KOPT-K1 (cell line): ENCODE measurements at regions not wholly inside any gene's neighbourhood (a gene's known extent, or its start where the extent isn't known, plus 50 kb on each side); places are given as distances from the start of the nearest gene placed in this dataset.

Source experiments
- H3K27ac ChIP-seq: fragments of 200-600 bp; sonication (generic); 2 replicates; pipeline ENCODE4 v1.5.1; 2016; ENCODE audit warnings: antibody characterized with exemption, mild to moderate bottlenecking, low read depth, low read length; ENCODE audit not compliant: poor library complexity, severe bottlenecking
- H3K36me3 ChIP-seq: fragments of 200-600 bp; sonication (generic); 2 replicates; pipeline ENCODE4 v1.5.1; 2017; ENCODE audit warnings: antibody characterized with exemption, mild to moderate bottlenecking, low read length, moderate library complexity; ENCODE audit not compliant: insufficient read depth
- H3K9me3 ChIP-seq: fragments of 200-600 bp; sonication (generic); 2 replicates; pipeline ENCODE4 v1.5.1; 2017; ENCODE audit warnings: antibody characterized with exemption, low read length, mild to moderate bottlenecking; ENCODE audit not compliant: insufficient read depth, poor library complexity, severe bottlenecking

DNA sequence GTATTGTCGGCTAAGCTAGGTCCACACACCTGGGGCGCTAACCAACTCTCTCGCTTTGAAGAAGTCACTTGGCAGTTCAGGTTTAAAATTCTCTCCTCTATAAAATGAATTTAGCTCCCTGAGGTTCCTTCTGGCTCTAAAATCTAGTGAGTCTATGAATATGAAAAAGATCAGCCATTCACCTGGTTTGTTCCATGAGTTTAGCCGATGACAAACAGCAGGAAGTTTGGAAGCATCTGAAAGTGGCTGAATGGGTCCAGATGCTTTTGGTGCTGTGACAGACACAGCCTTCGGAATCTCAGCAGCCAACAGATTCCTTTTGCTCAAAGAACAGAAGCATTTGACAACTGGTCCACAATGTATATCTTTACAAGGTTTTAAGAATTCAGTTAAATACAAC is 73.4 kb upstream of the FOXN3 start:
- no peak overlapping the region for H3K27ac ChIP-seq
- H3K9me3 ChIP-seq: no peaks in the 10 kb centered on the region
- no peaks in the 10 kb centered on the region for H3K36me3 ChIP-seq

DNA sequence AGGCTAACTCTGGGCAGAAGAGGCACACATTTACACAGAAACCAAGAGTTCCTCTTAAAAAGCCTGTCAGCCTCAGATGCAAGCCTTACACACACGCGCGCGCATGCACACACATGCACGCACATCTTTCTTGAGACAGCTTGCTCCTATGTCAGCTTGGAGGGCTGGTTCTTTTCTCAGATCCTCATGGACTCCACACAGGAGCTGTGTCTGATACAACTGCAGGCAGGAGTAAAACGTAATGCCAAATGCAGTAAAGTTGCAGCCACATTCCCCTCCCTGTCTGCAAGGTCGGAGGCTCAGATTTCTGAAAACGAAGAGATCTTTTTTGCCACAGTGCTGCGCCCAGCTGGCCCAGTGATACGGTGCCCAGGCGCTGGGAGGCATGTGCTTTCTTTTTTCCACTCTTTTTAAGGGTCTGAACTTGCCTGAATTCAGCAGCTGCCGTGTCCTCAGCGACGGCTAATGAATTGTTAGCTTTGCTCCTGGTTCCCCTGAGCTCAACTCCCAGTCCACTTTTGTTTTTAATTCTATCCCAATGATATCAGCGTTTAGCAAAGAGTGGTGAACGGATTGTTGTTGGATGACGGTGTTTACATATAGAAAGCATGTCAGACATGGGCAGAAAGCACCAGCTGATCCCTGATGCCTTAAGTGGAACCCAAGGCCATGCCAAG is 72.9 kb upstream of the FOXN3 start:
- no peaks in the 10 kb centered on the region for H3K9me3 ChIP-seq
- H3K27ac ChIP-seq: no peak overlapping the region
- no peaks in the 10 kb centered on the region for H3K36me3 ChIP-seq

DNA sequence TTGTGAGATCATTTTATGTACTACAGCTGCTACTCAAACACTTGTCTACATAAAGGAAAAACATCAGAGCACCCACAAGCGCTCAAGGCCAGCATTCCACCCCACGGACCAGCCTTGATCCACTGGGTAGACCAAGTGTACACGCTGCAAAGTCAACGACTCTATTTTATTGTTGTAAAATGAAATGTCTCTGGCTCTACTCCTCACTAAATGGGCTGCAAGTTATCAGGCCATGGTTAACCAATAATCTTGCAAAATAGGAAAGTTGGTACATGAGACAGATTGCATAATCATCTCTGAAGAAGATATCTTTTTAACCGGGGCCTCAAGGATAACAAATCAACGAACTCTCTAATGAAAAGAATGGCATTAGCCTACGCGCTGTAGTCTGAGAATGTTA is 69.9 kb upstream of the FOXN3 start:
- no peak overlapping the region for H3K27ac ChIP-seq
- no peaks in the 10 kb centered on the region for H3K9me3 ChIP-seq
- H3K36me3 ChIP-seq: no peaks in the 10 kb centered on the region

DNA sequence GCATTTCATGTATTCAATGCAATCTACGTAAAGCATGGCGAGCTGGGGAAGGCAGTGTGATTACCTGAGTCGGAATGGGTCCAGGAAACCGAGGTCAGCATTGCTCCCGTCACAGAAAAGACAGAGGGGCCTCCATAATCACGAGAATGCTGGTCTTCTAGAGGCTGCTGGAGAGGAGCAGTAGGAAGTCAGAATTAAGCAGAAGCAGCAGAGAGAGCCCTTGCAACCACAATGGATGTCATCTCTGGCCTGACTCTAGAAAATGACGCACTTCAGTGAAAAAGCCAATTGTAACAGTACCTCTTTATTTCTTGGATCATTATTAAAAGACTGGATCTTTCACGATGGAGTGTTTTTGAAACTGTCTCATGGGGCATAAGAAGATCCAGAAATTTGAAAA is 69.5 kb upstream of the FOXN3 start:
- Histone ChIP-seq H3K36me3 (no peaks in the 10 kb centered on the region), H3K27ac (no peak overlapping the region), H3K9me3 (no peaks in the 10 kb centered on the region)

DNA sequence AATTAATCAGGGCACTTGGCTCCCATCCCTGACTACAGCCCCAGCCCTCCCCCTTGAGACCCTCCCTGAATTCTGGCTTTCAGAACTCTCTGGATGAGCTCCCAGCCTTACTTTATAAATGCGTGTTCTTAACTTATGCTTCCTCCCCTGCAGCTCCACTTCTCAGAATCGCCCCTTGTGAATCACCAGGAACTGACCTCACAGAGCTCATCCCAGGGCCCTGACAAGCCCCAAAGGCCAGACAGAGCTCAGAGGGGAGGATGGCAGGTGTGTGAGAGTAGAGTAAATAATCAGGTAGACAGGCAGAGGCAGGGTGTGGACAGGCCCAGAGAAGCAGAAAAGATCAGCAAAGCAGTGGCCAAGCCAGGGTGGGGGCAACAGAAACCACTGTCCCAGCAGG is 68.2 kb upstream of the FOXN3 start:
- Histone ChIP-seq H3K36me3 (no peaks in the 10 kb centered on the region), H3K27ac (no peak overlapping the region), H3K9me3 (no peaks in the 10 kb centered on the region)

DNA sequence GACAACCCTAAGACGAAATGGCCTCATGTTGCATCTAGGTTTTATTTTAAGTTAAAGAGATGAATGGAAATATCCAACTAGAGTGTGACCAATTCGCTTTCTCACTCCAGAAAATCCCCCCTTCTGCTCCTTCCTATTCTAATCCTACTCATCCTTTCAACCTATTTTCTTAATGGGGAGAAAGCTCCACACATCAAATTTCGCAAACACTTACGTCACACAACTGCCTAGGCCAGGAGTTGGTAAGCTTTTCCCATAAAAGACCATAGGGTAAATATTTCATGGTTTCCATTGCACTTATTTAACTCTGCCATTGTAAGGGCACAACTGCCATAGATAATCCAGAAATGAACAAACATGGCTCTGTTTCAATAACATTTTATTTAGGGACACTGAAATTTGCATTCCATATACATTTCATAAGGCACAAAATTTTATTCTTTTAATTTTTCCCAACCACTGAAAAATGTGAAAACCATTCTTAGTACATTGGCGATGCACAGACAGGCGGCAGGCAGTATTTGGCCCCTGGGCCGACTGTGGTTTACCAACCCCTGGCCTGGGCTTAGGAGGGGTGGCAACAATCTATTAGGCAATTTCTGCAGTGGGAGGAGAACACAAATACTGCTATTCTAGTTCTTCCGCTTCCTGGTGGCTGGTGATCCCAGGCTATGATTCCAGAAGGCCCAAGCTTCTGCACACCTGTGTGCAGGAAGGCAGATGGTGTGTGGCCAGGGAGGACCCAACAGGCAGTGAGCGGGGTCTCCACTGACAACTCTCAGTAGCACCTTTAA is 67.2 kb upstream of the FOXN3 start:
- Histone ChIP-seq H3K9me3 (no peaks in the 10 kb centered on the region), H3K36me3 (no peaks in the 10 kb centered on the region), H3K27ac (no peak overlapping the region)

DNA sequence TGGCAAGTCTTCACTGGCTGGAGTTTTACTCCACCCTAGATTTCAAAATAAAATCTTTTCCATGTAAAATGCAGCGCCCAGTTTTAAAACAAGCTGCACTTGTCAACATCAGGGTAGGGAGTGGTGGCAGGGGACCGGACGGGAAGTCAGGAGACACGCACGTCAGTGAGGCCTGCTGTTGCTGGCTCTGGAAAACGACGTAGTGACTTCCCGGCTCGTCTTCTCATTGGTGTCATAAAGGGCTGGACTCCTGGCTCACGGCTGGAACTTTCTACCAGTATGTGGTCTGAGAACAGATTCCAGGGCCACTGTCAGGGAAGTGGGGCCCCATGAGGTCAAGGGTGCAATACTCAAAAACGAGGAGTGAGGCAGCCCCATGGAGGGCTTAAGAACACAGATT is 64.2 kb upstream of the FOXN3 start:
- H3K36me3 ChIP-seq: no peaks in the 10 kb centered on the region
- no peaks in the 10 kb centered on the region for H3K9me3 ChIP-seq
- no peak overlapping the region for H3K27ac ChIP-seq

DNA sequence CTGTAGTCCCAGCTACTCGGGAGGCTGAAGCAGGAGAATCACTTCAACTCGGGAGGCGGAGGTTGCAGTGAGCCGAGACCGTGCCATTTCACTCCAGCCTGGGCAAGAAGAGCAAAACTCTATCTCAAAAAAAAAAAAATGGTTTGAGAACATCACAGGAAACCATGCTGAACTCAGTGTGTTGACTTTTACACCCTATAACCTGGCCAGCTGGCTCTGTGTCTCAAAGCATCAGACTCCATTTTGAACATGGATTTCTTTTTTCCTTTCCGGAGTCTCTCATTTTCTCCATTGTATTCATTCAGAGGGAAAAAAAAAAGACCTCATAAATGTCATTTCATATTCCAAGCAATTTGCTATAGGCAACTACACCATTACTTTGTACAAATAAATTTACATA is 63.2 kb upstream of the FOXN3 start:
- Histone ChIP-seq H3K36me3 (no peaks in the 10 kb centered on the region), H3K9me3 (no peaks in the 10 kb centered on the region), H3K27ac (no peak overlapping the region)

DNA sequence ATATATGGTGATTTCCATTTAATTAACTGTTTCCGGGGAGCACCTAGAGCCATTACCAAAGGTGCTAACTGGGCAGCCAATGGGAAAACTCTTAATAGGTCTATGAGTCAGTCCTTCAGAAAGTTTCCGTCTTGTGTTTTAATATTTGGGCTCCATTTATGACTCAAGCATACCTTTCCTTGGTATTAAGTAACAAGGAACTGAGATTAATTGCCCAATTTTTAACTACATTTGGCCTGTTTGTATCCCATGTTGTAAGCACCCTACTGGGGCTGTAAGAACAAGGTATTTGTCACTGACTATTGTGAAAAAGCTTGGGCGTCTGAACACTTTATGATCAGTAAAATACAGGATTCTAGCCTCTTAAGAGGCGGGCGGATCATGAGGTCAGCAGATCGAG is 62.8 kb upstream of the FOXN3 start:
- H3K36me3 ChIP-seq: no peaks in the 10 kb centered on the region
- no peaks in the 10 kb centered on the region for H3K9me3 ChIP-seq
- no peak overlapping the region for H3K27ac ChIP-seq

DNA sequence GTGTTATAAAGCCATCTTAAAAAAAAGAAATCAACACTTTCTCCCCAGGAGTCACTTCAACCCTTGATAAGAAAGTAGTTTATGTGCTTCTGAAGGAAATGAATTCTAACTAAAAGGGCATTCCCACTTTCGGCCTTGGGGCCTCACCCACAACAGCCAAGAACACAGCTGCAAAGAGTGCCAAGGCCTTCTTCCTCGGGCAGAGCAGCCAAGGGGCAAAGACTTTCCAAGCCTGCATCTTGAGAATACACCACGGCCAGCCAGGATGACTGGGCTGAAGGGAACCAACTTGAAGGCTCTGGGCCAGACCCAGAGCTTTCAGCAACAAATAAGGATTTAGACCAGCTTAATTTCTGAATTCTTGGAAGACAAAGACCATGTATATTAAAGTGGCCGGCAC is 60.4 kb upstream of the FOXN3 start:
- Histone ChIP-seq H3K27ac (no peak overlapping the region), H3K9me3 (no peaks in the 10 kb centered on the region), H3K36me3 (no peaks in the 10 kb centered on the region)

DNA sequence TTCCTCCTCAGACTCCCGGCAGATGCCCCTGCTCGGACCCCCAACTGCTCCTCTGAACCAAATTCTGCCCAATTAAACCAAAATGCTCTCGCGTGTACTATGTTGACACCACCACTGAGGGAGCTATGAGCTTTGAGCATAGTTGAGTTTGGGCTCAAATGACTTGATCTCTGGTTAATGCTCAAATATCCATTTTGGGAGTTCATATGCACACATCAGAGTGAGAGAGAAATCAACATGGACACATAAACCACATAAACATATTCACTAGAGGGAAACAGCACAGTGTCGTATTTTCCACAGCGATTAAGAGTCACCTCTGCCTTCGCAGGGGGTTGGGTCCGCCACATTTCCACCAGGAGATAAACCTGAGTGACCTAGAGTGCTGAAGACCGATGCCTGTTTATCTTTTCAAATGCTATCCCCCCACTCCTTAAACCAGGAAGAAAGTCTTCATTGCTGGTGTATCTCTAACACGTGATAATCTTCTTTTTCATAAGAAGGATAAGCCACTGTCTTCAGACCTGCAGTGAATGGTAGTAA is 59.4 kb upstream of the FOXN3 start:
- Histone ChIP-seq H3K27ac (no peak overlapping the region), H3K36me3 (no peaks in the 10 kb centered on the region), H3K9me3 (no peaks in the 10 kb centered on the region)

DNA sequence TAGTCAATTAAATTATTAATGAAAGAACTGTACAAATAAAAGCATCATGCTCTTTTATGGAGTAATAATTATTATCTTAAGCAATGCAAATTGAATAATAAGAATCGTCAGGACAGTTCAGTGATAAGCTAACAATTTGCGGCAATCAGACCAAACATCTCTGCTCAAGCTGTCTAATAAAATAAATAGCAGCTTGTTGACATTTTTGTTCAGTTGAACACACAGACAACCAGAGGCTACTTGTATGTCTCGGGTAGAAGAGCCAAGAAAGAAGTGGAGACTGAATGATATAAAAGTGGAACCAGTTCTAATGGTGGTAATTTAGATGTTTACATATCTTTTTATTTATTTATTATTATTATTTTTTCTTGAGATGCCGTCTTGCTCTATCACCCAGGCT is 57.4 kb upstream of the FOXN3 start:
- H3K9me3 ChIP-seq: no peaks in the 10 kb centered on the region
- no peak overlapping the region for H3K27ac ChIP-seq
- no peaks in the 10 kb centered on the region for H3K36me3 ChIP-seq

DNA sequence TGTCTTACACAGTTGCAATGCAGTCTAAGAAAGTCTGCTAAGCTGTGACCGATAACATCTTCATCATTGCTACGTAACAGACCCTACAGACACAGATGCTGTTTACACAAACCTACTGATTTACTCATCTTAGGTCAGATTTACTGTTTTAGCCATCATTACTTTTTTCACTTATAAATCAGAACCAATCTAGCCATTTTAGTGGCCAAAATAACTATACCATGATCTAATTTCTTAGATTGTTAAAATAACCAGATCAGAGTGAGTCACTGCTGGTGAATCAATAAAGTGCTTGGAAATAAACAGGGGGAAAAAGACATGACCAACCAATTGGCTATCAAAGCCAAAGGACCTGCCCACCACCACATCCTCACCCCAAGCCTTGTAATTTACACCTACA is 57.0 kb upstream of the FOXN3 start:
- H3K27ac ChIP-seq: no peak overlapping the region
- H3K9me3 ChIP-seq: no peaks in the 10 kb centered on the region

DNA sequence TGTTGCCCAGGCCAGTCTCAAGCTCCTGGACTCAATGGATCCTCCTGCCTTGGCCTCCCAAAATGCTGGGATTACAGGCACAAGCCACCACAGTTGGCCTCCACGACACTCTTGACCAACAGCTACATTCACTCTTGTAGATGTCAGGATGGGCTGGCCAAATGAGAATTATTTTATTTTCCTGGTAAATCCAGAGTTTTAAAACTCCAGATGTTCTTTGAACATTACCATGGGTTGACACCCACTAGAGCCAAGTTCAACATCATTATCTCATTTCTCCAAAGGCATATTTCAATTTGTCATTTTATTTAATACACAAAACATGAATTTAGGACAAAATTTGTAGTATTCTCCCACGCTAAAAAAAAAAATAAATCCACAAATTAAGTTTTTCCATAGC is 56.5 kb upstream of the FOXN3 start:
- no peaks in the 10 kb centered on the region for H3K9me3 ChIP-seq
- H3K36me3 ChIP-seq: no peaks in the 10 kb centered on the region
- no peak overlapping the region for H3K27ac ChIP-seq

More for the DNA sequence above, 57.0 kb upstream of the FOXN3 start:
- no peaks in the 10 kb centered on the region for H3K36me3 ChIP-seq

DNA sequence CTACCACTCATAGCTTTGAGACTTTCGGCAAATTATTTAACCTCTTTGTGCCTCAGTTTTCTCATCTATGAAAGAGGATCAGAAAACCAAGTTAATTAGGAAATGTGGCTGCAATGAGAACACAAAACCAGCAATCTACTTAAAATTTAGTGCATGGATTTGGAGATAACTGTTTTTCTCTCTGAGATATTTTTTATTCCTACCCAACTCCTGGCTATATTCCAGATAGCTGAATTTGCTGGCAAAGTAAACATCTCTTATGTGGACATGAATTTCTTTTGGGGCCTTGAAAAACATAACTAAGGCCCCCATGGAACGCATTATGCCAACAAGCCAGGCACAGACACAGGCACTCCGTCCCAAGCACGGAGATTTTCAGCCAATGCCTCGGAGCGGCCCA is 53.4 kb upstream of the FOXN3 start:
- Histone ChIP-seq H3K27ac (no peak overlapping the region), H3K9me3 (no peaks in the 10 kb centered on the region), H3K36me3 (no peaks in the 10 kb centered on the region)
